ENCODE measurements at regions not wholly inside any gene's neighbourhood (a gene's known extent, or its start where the extent isn't known, plus 50 kb on each side); places are given as distances from the start of the nearest gene placed in this dataset.

- no peak for TF ChIP-seq POLR2A (IDR thresholded peaks at IDR 0.05; ENCODE audit: low read length)
- TF ChIP-seq GATA1 (IDR thresholded peaks at IDR 0.05; ENCODE audit: low read depth, low read length), result no peak
These were observed 166.5 kb upstream of the CADM1 start for GRCh38 chr11:115670538-115671205.

Measured in erythroblast (primary cell).